Stimulated activated CD4-positive, alpha-beta T cell treated with anti-CD3 and anti-CD28 coated beads, Interleukin-1b, Interleukin-23, amount 100 ng/mL, for 24 hours (primary cell): ENCODE measurements at regions not wholly inside any gene's neighbourhood (a gene's known extent, or its start where the extent isn't known, plus 50 kb on each side); places are given as distances from the start of the nearest gene placed in this dataset.
"Not testable (repeated sequence)": the region's sequence is repeated elsewhere in the genome, so short reads cannot be mapped to it uniquely, and the experiment has no call there.

Experiments used
- DNase-seq, 4 experiments: peaks; one replicate each; pipeline ENCODE4 v3.0.0-alpha.2; 2020; ENCODE audit warnings: low read depth in 4 of 4, low spot score in 1 of 4

DNA sequence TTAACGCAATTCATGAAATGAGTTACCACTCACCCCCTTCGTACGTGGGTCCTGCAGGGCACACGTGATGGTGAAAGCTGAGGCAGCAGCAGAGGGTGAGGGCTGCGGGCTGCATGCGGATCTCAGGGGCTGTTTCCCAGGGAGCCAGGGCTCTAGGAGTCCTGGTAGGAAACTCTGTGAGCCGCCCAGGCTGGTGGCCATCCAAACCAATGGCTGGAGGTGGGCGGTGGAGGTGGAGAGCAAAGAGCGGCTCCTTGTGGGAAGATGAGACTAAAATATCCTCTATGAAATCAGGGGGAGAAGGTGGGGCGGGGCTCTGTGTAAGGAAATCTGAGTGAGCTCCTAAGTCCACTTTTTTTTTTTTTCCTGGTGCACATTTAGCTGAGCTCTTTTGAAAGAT, 120.1 kb upstream of the SLC1A4 start:
- no peak for DNase-seq

DNA sequence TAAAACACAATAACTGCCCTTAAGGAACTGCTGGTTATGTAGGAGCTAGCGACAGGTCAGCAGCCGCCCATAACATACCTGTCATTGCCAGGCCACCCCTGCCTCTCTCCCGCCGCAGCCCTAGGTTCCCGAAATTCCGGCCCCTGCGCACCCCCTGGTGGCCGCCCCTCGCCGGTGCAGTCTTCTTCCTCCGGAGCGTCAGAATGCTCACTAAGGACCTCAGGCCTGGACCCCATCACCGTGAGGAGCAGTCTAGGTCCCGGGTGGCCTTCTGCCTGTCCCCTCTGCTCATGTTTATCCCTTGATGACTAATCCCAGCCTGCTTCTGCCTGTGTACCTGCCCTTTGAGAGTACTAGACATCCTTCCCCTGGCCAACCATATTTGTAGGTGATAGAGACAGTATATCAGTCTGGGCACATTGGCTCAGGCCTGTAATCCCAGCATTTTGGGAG, 115.7 kb upstream of the SLC1A4 start:
- DNase-seq: peak; percentile 48 to 77 (median 66)

DNA sequence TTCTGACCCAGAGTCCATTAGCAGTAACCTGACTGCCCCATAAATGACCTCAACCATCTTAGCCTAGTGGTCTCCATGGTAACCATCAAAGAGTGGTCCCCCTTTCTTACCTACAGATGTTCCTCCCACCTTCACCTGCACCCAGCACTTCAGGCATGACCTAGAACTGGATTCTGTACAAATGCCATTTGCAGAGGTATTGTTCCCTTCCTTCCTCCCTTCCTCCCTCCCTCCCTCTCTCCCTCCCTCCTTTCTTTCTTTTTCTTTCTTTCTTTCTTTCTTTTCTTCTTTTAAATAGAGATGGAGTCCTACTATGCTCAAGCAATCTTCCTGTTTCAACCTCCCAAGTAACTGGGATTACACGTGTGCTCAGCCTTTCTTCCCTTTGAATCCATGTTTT, 114.6 kb upstream of the SLC1A4 start:
- no peak for DNase-seq

DNA sequence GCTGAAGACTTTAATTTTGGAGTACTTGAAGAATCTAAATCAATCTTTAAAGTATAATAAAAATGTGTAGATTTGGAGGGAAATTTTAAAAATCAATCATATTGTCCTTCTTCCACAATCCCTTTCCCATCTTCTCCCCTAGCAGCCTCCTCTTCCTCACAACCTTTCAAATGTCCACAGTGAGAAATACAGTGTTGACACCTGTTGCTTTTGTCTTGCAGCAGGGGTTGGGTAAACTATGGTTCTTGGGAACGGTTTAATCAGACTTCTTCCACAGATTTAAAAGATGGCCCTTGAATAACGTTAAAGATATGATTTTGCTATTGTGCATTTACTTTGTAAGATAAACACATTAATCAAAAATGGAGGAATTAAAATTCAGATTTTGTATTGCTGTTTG, 113.8 kb upstream of the SLC1A4 start:
- DNase-seq: no peak

DNA sequence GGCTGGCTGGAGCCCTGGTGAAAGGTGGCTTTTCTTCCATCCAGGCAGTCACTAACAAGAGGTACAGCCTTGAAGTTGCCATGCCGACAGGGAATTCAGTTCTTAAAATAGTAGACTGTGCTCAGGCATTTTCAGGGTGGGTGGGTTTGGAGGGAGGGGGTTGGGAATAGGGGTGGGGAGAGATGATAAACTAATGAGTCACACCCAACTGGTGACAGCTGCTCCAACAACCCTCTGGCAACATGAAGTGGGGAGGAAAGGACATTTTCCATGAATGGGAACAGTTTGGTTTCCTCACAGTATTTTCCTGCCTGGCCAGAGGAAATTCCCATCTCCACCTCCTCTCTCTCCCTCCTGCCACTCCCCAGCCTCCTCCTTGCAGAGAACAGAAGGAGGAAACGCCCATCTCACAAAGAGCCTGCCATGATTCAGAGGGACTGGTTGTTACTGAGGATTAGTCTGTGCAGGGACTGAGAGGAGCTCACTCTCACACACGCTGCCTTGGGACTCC, 113.0 kb upstream of the SLC1A4 start:
- DNase-seq: no peak

DNA sequence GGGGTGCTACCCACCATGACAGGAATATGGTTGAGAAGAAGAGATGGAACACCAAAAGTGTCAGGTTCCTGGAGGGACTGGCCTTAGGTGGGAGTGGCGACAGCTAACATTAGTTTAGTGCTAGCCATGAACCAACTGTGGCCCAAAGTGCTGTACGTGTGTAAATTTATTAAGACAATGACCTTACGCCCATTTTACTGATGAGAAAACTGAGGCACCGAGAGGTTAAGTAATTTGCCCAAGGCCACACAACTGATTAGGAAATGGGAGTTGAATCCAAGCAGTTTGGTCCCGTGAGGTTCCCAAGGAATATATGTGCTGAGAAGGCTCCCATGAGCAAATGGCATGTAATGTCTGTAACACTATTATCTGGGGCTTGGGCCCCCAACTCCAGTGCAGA, 109.5 kb upstream of the SLC1A4 start:
- no peak for DNase-seq

DNA sequence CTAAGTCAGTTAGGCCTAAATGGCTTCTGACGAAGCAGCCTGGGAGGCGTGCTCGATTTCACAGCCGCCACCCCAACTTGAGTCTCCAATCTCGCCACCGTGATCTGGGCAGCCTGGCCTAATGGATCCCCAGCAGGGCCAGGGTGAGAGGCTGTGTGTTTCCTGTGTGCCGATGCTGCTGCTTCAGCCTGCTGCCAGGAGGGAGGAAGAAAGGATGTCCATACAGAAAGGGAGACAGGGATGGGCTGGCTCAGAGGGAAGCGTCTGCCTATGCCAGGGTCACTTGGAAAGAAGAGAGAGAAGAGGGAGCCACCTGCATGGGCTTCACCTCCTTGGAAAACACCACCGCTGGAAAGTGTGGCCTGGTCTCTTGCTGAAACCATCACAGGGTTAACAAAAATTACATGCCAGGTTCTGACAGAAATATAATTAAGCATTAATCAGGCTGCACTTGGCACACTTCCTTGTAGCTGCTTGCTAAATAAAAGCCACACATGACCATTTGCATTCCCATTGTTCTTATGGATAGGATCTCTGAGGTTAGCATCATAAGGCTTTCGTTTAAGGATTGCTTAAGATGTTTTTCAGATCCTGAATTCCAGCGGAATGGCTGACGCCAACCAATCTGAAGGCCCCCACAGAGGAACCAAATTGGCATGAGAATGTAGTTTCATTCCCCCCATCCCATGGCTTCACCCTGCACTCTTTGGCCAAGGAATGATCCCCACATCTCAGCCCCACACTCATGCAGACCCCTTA, 108.8 kb upstream of the SLC1A4 start:
- DNase-seq: no peak

DNA sequence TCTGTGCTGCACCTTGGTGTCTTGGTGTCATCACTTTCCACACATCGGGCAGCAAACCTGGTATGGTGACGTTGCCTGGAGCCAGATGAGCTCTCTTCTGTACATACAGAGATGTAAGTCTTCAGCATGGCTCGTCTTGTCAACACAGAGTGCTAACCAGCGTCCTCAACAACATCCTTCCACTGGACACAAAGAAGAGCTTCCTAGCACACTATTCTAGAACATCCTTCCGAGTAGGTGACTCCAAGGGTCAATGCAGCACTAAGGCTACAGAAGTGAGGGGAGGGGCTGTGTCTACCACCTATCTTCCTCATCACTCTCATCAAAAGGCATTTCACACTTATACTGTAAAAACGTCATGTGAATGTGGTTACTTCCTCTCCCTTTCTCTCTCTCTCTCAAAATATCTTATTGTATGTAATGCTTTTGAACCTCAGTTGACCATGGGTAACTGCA, 108.1 kb upstream of the SLC1A4 start:
- no peak for DNase-seq

DNA sequence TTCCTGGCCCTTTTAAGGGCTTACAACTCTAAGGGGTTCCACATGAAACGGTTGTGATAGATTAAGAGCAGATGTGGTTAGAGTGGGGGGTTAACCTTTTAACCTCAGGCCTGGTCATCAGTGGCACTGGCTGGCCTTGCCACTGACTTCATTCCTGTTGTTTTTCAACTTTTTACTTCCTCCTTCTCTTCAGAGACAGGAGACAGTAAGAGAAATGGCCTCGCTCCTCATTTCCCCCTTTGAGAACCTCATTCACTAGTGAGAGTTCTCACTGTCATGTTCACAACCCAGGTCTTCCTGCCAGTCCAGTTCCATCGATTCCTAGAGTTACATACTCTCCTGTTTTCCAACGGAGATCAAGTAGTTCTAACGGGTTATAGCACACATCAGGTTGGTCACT, 101.6 kb upstream of the SLC1A4 start:
- DNase-seq: no peak

DNA sequence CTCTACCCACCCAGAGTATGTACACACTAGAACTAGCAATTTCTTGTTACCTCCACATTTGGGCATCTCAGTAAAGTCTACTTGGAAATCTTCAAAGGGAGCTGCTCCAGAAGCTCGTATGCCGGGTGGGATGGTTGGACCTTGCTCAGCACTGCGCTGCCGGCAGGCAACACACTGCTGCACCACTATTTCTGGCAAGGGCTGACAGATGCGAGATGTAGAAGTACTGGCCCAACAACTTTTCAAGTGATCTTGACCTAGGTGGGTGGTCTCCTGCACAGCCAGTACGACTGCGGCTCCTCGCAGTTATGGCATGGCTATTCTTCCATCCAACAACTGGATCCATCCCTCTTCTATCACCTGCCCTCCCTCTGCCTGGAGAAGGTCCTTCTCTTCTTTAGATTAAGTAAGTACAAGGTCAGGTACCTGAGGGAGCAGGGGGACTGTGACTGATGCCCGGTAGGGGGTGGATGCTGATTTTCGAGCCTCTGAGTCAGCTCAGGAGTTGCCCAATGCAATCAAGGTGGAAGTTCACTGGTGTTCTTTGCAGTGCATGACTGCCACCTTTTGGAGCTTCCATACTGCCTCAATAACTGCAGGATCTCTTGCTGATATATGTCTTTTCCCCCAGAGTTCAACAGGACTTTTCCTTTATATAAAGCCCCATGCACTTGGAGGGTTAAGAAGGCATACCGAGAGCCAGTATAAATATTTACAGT, 100.4 kb upstream of the SLC1A4 start:
- no peak for DNase-seq

DNA sequence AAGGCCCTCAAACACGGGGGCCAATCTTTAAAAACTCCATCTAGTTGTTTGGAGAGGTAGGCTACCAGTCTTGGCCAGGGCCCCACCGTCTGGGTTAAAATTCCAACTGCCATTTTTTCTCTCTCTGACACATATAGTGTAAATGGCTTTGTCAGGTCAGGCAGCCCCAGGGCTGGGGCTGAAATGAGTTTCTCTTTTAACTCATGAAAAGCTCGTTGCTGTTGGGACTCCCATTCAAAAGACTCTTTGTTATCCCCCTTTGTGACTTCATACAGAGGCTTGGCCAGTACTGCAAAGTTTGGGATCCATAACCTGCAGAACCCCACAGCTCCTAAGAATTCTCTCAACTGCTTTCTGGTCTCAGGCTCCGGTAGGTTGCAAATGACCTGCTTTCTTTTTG, 99.4 kb upstream of the SLC1A4 start:
- DNase-seq: no peak

DNA sequence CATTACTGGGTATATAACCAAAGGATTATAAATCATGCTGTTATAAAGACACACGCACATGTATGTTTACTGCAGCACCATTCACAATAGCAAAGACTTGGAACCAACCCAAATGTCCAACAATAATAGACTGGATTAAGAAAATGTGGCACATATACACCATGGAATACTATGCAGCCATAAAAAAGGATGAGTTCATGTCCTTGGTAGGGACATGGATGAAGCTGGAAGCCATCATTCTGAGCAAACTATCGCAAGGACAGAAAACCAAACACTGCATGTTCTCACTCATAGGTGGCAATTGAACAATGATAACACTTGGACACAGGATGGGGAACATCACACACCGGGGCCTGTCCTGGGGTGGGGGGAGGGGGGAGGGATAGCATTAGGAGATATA, 92.6 kb upstream of the SLC1A4 start:
- not testable (repeated sequence) for DNase-seq

DNA sequence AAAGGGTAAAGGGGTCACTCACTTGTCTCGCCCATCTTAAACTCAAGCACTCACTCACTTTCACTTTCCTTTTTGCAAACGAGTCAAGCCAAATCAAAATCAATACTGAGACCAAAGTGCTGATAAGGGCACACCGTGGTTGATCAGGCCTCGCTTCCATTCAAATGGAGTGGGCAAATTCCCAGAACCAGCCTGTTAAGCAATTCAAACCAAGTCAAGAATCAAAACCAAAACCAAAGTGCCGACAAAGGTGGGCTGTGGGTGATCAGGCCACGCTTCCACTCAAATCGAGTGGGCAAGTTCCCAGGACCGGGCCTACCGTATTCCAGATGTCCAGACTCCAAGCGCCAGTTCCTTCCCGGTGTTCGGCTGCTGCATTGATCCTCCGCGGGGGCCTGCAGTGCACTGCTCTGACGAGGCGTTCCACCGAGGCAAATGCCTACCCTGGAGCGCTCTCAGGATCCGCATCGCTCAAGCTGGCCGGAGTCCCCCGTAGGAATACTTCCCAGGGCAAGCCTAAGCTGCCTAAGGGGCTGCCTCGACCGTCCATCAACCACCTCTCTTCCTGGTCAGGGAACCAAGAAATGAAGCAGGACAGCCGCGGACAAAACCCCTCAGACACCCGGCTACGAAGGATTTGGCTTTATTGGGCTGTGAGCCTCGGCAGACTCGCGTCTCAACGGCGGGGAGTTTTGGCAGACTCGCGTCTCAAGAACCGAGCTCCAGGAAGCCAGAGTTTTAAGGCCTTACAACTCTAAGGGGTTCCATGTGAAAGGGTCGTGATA, 89.9 kb upstream of the SLC1A4 start:
- no peak for DNase-seq

DNA sequence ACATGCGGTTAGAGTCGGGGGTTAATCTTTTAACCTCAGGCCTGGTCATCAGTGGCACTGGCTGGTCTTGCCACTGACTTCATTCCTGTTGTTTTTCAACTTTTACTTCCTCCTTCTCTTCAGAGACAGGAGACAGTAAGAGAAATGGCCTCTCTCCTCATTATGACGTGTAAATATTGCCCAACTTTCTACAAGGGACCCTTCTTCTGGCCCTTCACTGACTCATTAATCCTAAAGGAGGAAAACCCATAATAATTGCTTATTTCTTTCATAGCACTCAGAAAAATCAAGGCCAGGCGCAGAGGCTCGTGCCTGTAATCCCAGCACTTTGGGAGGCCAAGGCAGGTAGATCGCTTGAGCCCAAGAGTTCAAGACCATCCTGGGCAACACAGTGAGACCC, 89.3 kb upstream of the SLC1A4 start:
- DNase-seq: not testable (repeated sequence)

DNA sequence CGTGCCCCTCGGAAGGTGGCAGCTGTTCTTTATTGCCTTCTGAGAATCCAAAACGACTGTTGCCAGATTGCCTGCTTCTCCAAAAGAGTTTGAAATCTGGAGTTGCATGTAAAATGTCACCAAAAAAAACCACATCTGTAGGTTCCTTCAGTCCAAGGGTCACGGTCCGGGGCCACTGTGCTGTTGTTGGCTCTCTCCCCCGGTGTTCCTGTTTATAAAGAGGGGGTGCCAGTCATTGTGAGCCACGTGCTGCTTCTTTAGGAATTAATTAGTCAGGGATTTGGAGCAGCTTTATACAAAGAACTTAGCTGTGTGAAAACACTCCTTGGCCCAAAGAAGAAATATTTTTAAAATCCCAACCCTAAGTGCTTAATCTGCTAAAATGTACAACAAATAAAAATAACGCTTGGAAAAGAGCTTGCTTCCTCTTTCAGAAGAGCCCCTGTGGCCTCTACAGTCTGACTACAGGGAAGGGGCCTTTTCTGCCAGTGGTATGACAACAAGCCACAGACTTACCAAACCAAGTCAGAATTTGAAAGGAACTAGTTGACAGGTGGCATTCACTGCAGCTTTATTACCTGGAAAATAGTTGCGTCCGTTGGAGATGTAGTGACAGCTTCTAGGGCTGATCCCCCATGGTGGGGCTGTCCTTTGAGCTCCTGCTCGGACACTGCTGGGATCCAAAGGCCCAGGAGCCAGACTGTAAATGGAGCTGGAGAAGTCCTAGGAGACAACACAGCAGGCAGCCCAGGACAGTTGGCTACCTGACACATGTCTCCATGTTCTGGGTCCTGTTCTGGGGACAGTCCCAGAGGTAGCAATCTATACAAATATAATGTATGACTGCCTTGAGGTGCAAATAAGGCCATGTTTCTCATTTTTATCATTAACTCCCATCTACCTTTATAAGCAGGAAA, 84.5 kb upstream of the SLC1A4 start:
- DNase-seq: no peak

DNA sequence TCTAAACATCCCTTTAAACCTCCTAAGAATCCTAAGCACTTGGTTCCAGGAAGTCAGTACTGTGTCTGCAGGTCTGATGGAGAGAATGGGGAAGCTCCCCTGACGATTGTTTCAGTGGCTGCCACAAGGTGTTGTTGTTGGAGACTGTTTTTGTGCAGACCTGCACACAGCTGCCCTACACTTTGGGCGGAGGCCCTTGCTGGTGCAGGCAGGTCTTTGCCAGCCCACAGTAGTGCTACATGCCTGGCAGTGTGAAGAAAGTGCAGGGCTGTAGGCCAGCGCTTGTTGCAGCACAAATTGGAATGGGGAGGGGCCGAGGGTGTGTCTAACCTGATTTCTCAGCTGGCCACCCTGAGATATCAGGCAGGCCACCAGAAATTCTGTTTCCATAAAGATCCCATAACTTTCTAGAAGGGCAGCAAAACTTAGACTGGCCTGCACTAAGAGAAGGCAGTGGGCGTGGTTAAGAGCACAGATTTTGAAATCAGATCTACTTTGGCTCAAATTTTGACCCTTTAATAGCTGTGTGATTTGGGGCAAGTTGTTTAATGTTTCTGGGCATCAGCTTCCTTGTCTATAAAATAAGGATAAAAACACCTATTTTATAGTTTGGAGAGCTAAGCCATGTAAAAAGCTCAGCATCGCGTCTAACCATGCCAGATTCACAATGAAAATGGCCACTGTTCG, 83.7 kb upstream of the SLC1A4 start:
- DNase-seq: no peak

DNA sequence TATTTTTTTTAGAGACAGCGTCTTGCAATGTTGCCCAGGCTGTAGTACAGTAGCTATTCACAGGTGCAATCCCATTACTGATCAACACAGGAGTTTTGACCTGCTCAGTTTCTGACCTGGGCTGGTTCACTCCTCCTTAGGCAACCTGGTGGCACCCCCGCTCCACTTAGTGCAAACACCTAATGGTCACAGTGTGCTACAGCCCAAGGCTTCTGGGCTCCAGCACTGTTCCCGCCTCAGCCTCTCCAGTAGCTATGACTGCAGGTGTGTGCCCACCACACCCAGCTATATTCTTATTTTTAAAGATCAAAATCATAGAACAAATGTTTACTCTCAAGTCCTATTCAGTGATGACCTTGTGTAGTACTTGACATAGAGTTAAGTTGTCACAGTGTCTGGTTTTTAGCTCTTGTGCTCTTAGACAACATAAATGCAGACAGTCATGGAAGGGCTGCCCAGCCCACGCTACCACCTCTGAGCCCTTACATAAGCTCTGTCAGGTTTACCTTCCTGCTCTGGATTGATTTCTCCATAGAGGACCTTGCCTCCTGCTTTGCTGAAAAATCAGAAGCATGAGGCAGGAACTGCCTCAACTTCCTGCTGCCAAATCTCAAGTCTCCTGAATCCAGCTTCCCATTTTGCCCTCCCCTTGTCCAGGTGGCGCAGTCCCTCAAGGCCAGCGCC, 82.2 kb upstream of the SLC1A4 start:
- no peak for DNase-seq

DNA sequence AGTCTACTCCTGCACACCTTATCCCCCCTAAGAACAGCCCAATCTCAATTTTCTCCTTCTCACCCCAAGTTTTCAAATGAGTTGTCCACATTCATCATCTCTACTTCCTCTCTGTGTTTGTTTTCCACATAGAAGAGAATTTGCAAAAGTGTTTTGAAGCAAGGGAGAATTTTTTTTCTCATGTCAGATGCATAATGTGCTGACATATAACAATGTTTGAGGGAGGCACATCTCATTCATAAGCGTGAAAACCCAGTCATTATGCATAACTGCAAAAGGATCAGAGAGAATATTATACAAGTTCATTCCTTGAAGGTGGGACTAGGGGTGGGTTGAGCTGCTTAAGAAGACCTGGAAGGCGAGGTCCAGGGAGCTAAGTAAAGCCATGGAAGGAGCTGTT, 80.8 kb upstream of the SLC1A4 start:
- DNase-seq: no peak

DNA sequence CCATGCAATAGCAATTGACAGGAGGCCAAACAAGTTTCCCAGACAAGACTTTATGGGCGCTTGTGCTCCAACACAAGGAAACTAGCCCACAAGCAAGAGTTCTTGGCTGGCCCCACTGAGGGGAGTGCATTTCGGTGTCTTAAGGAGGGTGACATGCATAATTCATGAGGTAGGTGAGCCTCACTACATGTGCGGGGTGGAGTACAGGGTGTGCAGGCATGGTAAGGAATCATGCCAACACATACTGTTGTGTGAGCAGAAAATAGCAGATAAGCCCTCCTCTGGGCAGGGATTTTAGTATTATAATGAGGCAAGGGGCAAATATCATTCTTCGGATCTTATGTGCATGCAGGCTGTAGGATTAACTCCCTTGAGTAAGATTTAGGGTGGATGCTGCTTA, 78.7 kb upstream of the SLC1A4 start:
- no peak for DNase-seq
